ENCODE measurements at regions not wholly inside any gene's neighbourhood (a gene's known extent, or its start where the extent isn't known, plus 50 kb on each side); places are given as distances from the start of the nearest gene placed in this dataset.

- no peak for TF ChIP-seq CTCF (conservative IDR thresholded peaks at IDR 0.05; ENCODE audit: low read length)
- no peak for TF ChIP-seq EZH2phosphoT487 (IDR thresholded peaks at IDR 0.05; ENCODE audit: borderline replicate concordance, low read depth, low read length)
Measured at GRCh38 chr12:33322519-33322918, 117.1 kb downstream of the SYT10 start.
